Activated CD8-positive, alpha-beta memory T cell treated with anti-CD3 and anti-CD28 coated beads for 24 hours (primary cell): ENCODE measurements at regions not wholly inside any gene's neighbourhood (a gene's known extent, or its start where the extent isn't known, plus 50 kb on each side); places are given as distances from the start of the nearest gene placed in this dataset.
"Not testable (repeated sequence)": the region's sequence is repeated elsewhere in the genome, so short reads cannot be mapped to it uniquely, and the experiment has no call there.

Experiments
- DNase-seq: peaks from one replicate; pipeline ENCODE4 v3.0.0-alpha.2; 2020

- no peak for DNase-seq
Observed at GRCh38 chr9:119726035-119726434, 356.8 kb upstream of the BRINP1 start.

GRCh38 chr9:119722384-119722783, 353.1 kb upstream of the BRINP1 start:
- DNase-seq, result no peak

- no peak for DNase-seq
Observed at GRCh38 chr9:119712325-119712724, 343.1 kb upstream of the BRINP1 start.

GRCh38 chr9:119709431-119709830, 340.2 kb upstream of the BRINP1 start:
- no peak for DNase-seq

GRCh38 chr9:119707228-119707845, 338.1 kb upstream of the BRINP1 start:
- DNase-seq, result no peak

- DNase-seq, result no peak
Observed at GRCh38 chr9:119701651-119702050, 332.4 kb upstream of the BRINP1 start.

GRCh38 chr9:119698535-119698934, 329.3 kb upstream of the BRINP1 start:
- DNase-seq, result no peak

GRCh38 chr9:119697996-119698395, 328.8 kb upstream of the BRINP1 start:
- DNase-seq, result no peak

GRCh38 chr9:119689879-119690278, 320.6 kb upstream of the BRINP1 start:
- no peak for DNase-seq

- DNase-seq, result no peak
Observed at GRCh38 chr9:119688547-119688946, 319.3 kb upstream of the BRINP1 start.

GRCh38 chr9:119677811-119678505, 308.7 kb upstream of the BRINP1 start:
- DNase-seq, result no peak

GRCh38 chr9:119675951-119676350, 306.7 kb upstream of the BRINP1 start:
- no peak for DNase-seq

- not testable (repeated sequence) for DNase-seq
Observed at GRCh38 chr9:119672763-119673162, 303.5 kb upstream of the BRINP1 start.

GRCh38 chr9:119667916-119668315, 298.7 kb upstream of the BRINP1 start:
- DNase-seq, result no peak

GRCh38 chr9:119667163-119667562, 297.9 kb upstream of the BRINP1 start:
- no peak for DNase-seq

GRCh38 chr9:119662329-119662728, 293.1 kb upstream of the BRINP1 start:
- DNase-seq, result no peak

- no peak for DNase-seq
Observed at GRCh38 chr9:119652931-119653330, 283.7 kb upstream of the BRINP1 start.

GRCh38 chr9:119649205-119649604, 280.0 kb upstream of the BRINP1 start:
- no peak for DNase-seq

GRCh38 chr9:119639287-119639955, 270.2 kb upstream of the BRINP1 start:
- no peak for DNase-seq

- no peak for DNase-seq
Observed at GRCh38 chr9:119634006-119634405, 264.8 kb upstream of the BRINP1 start.

- no peak for DNase-seq
Observed at GRCh38 chr9:119611565-119611964, 242.3 kb upstream of the BRINP1 start.

GRCh38 chr9:119609277-119609971, 240.2 kb upstream of the BRINP1 start:
- DNase-seq, result no peak

GRCh38 chr9:119601632-119602031, 232.4 kb upstream of the BRINP1 start:
- DNase-seq, result no peak

GRCh38 chr9:119597499-119597898, 228.3 kb upstream of the BRINP1 start:
- DNase-seq, result no peak
